ENCODE measurements at regions not wholly inside any gene's neighbourhood (a gene's known extent, or its start where the extent isn't known, plus 50 kb on each side); places are given as distances from the start of the nearest gene placed in this dataset.

DNA sequence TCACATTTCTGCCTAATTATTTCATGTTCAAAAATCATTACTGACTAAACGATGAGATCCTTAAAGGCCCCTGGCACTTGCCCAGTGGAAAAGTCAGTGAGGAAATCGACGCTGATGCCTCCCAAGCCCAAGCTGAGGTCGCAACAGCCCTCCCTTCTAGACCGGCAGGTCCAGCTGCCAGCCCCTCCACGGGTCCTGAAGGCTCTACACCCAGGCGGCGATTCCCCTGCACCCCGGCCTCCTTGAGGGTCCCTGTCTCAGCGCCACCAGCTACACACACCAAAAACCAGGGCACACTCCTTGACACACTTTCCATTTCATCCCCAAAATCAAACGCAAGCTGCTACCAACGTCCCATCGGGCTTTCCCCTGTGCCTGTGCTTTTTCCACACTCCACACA, 200.1 kb upstream of the RNF32 start:
- Histone ChIP-seq H3K9me3 (ENCODE audit: severe bottlenecking) (no peaks in the 10 kb centered on the region), H3K27me3 (ENCODE audit: insufficient read depth, poor library complexity, severe bottlenecking) (peaks cover 6% of the 10 kb centered on the region), H3K4me1 (ENCODE audit: insufficient read depth, poor library complexity, severe bottlenecking) (no peaks in the 10 kb centered on the region), H3K36me3 (ENCODE audit: low read depth) (no peaks in the 10 kb centered on the region), H3K27ac (ENCODE audit: poor library complexity, severe bottlenecking) (no peak overlapping the region), H3K4me3 (ENCODE audit: severe bottlenecking) (no peak overlapping the region)
- no peak for ATAC-seq (ENCODE audit: low read depth)
- TF ChIP-seq, protein P1, sequence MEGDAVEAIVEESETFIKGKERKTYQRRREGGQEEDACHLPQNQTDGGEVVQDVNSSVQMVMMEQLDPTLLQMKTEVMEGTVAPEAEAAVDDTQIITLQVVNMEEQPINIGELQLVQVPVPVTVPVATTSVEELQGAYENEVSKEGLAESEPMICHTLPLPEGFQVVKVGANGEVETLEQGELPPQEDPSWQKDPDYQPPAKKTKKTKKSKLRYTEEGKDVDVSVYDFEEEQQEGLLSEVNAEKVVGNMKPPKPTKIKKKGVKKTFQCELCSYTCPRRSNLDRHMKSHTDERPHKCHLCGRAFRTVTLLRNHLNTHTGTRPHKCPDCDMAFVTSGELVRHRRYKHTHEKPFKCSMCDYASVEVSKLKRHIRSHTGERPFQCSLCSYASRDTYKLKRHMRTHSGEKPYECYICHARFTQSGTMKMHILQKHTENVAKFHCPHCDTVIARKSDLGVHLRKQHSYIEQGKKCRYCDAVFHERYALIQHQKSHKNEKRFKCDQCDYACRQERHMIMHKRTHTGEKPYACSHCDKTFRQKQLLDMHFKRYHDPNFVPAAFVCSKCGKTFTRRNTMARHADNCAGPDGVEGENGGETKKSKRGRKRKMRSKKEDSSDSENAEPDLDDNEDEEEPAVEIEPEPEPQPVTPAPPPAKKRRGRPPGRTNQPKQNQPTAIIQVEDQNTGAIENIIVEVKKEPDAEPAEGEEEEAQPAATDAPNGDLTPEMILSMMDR (IDR thresholded peaks at IDR 0.05; ENCODE audit: poor library complexity, severe bottlenecking) = no peak
- no peak for DNase-seq (ENCODE audit: low spot score)

DNA sequence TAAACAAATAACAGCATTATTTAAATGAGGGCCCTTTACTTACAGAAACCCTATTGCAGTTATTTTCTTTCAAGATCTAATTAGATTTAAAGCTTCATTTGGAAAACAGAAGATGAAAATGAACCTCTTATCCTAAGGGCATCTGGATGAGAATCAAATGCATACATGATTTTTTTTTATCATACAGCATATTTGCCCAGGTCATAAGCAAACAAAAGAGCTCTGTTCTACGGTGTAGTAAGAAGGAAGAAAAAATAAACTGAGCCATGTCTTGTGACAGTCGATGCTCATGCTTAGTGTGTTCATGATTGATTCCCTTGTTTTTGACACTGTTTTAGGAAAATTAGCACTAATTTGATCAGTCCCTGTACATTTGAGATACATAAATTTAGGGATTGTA, 202.6 kb upstream of the RNF32 start:
- Histone ChIP-seq H3K4me3 (ENCODE audit: severe bottlenecking) (no peak overlapping the region), H3K27me3 (ENCODE audit: insufficient read depth, poor library complexity, severe bottlenecking) (peaks cover 6% of the 10 kb centered on the region), H3K4me1 (ENCODE audit: insufficient read depth, poor library complexity, severe bottlenecking) (no peaks in the 10 kb centered on the region), H3K36me3 (ENCODE audit: low read depth) (no peaks in the 10 kb centered on the region), H3K9me3 (ENCODE audit: severe bottlenecking) (no peaks in the 10 kb centered on the region), H3K27ac (ENCODE audit: poor library complexity, severe bottlenecking) (no peak overlapping the region)
- TF ChIP-seq, protein P1 (IDR thresholded peaks at IDR 0.05; ENCODE audit: poor library complexity, severe bottlenecking) = no peak
- ATAC-seq (ENCODE audit: low read depth) (no peak), DNase-seq (ENCODE audit: low spot score) (no peak)

DNA sequence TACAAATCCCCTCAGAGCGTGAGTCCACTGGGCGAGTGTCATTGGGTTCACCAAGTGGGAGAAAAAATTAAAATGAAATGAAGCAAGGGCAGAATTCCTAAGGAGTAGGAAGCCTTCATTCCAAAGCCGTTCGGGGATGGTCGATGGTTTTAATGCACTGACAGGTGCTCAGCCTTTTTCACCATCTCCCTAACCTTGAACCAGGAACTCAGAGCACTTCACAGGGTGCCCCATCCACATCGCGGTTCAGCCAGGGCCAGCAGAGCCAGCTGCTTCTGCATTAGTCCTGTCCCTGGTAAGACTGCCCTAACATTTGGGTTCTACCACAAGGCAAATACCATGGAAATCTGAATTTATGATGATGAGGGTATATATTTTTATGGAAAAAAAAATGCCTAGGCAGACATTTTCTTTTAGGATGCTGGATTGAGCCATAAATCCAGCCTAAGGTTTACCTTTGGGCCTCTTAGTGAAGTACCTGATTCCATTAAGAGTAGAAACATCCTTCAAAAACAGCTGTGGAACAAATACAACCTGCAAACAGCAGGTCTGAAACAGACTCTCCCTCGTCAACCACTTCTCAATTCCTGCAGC, 203.5 kb upstream of the RNF32 start:
- DNase-seq (ENCODE audit: low spot score) = no peak
- no peak for ATAC-seq (ENCODE audit: low read depth)
- Histone ChIP-seq H3K4me3 (ENCODE audit: severe bottlenecking) (no peak overlapping the region), H3K27me3 (ENCODE audit: insufficient read depth, poor library complexity, severe bottlenecking) (peaks cover 6% of the 10 kb centered on the region), H3K36me3 (ENCODE audit: low read depth) (no peaks in the 10 kb centered on the region), H3K9me3 (ENCODE audit: severe bottlenecking) (no peaks in the 10 kb centered on the region), H3K27ac (ENCODE audit: poor library complexity, severe bottlenecking) (no peak overlapping the region), H3K4me1 (ENCODE audit: insufficient read depth, poor library complexity, severe bottlenecking) (no peaks in the 10 kb centered on the region)
- TF ChIP-seq, protein P1 (IDR thresholded peaks at IDR 0.05; ENCODE audit: poor library complexity, severe bottlenecking) = no peak

GRCh38 chr7:156435486-156436231, 204.9 kb upstream of the RNF32 start:
- H3K27me3 ChIP-seq (ENCODE audit: insufficient read depth, poor library complexity, severe bottlenecking) = peaks cover 6% of the 10 kb centered on the region
- no peaks in the 10 kb centered on the region for H3K36me3 ChIP-seq (ENCODE audit: low read depth)
- TF ChIP-seq, protein P1 (IDR thresholded peaks at IDR 0.05; ENCODE audit: poor library complexity, severe bottlenecking) = no peak

GRCh38 chr7:156434706-156435105, 205.9 kb upstream of the RNF32 start:
- Histone ChIP-seq H3K36me3 (ENCODE audit: low read depth) (no peaks in the 10 kb centered on the region), H3K4me1 (ENCODE audit: insufficient read depth, poor library complexity, severe bottlenecking) (no peaks in the 10 kb centered on the region), H3K9me3 (ENCODE audit: severe bottlenecking) (no peaks in the 10 kb centered on the region), H3K4me3 (ENCODE audit: severe bottlenecking) (no peak overlapping the region), H3K27me3 (ENCODE audit: insufficient read depth, poor library complexity, severe bottlenecking) (peaks cover 6% of the 10 kb centered on the region), H3K27ac (ENCODE audit: poor library complexity, severe bottlenecking) (no peak overlapping the region)
- TF ChIP-seq, protein P1 (IDR thresholded peaks at IDR 0.05; ENCODE audit: poor library complexity, severe bottlenecking) = no peak
- DNase-seq (ENCODE audit: low spot score) (no peak), ATAC-seq (ENCODE audit: low read depth) (no peak)

More at GRCh38 chr7:156435486-156436231, 204.9 kb upstream of the RNF32 start:
- no peak overlapping the region for H3K27ac ChIP-seq (ENCODE audit: poor library complexity, severe bottlenecking)
- no peak overlapping the region for H3K4me3 ChIP-seq (ENCODE audit: severe bottlenecking)
- H3K4me1 ChIP-seq (ENCODE audit: insufficient read depth, poor library complexity, severe bottlenecking) = no peaks in the 10 kb centered on the region
- DNase-seq (ENCODE audit: low spot score) (no peak), ATAC-seq (ENCODE audit: low read depth) (no peak)
- H3K9me3 ChIP-seq (ENCODE audit: severe bottlenecking) = no peaks in the 10 kb centered on the region

Data from RWPE2 (cell line).